Calu3 (cell line): ENCODE measurements at regions not wholly inside any gene's neighbourhood (a gene's known extent, or its start where the extent isn't known, plus 50 kb on each side); places are given as distances from the start of the nearest gene placed in this dataset.

Experiments
- BruUV-seq: library from RNA; stranded (reverse); fragments of 400-500 nt; replicated peaks from 2 replicates; lab custom pipeline; 2021; lab: Mats Ljungman, UMichigan
- CTCF ChIA-PET: fragments of 300-600 bp; sonication (Branson Sonifier 250); formaldehyde crosslinking; loops from one replicate; lab custom pipeline; 2022; ENCODE audit warnings: antibody characterized with exemption; lab: Charles Lee
- DNase-seq: peaks from one replicate; pipeline ENCODE4 v3.0.0; 2022
- H3K27ac Mint-ChIP-seq: one replicate; pipeline ENCODE4 v1.8.0; 2022; ENCODE audit warnings: mixed read lengths; ENCODE audit not compliant: unreplicated experiment
- H3K27me3 Mint-ChIP-seq: one replicate; pipeline ENCODE4 v1.8.0; 2022; ENCODE audit warnings: mixed read lengths; ENCODE audit not compliant: unreplicated experiment
- H3K36me3 Mint-ChIP-seq: one replicate; pipeline ENCODE4 v1.8.0; 2022; ENCODE audit warnings: mild to moderate bottlenecking, moderate library complexity, mixed read lengths; ENCODE audit not compliant: insufficient read depth, unreplicated experiment
- H3K4me1 Mint-ChIP-seq: one replicate; pipeline ENCODE4 v1.8.0; 2022; ENCODE audit warnings: mild to moderate bottlenecking, low read depth, mixed read lengths; ENCODE audit not compliant: unreplicated experiment
- H3K4me3 Mint-ChIP-seq: one replicate; pipeline ENCODE4 v1.8.0; 2022; ENCODE audit warnings: mild to moderate bottlenecking, low read depth, moderate library complexity, mixed read lengths; ENCODE audit not compliant: unreplicated experiment
- H3K9me3 Mint-ChIP-seq: one replicate; pipeline ENCODE4 v1.8.0; 2022; ENCODE audit warnings: low read depth, mixed read lengths; ENCODE audit not compliant: unreplicated experiment
- CTCF ChIP-seq: fragments of 200-600 bp; IDR thresholded peaks from one replicate; pipeline ENCODE4 v1.8.0; 2022; ENCODE audit warnings: antibody characterized with exemption; ENCODE audit not compliant: unreplicated experiment
- intact Hi-C: fragments of 100-400 bp; cut with micrococcal nuclease; formaldehyde crosslinking; loops from one replicate; pipeline ENCODE4 v1.10.0; 2022; ENCODE audit not compliant: unreplicated experiment

- no TSS peak for BruUV-seq
- Mint-ChIP-seq H3K27me3 (no peaks in the 10 kb centered on the region), H3K27ac (no peak overlapping the region), H3K9me3 (peaks cover 3% of the 10 kb centered on the region), H3K4me1 (peaks cover 10% of the 10 kb centered on the region), H3K4me3 (no peak overlapping the region), H3K36me3 (no peaks in the 10 kb centered on the region)
- TF ChIP-seq CTCF: no peak
- no peak for DNase-seq
- intact Hi-C loops: no loop called here
- CTCF ChIA-PET: interaction anchor here (1.2 to 1.4 kb wide), 2 partner anchors 45 to 78 kb away, joined by 3 to 4 read pairs; no protein-coding TSS in a partner anchor
Observed at GRCh38 chr6:43901733-43902230, 131.8 kb downstream of the VEGFA start.

GRCh38 chr6:43900916-43901732 lies 131.1 kb downstream of the VEGFA start:
- Mint-ChIP-seq H3K27me3 (no peaks in the 10 kb centered on the region), H3K36me3 (no peaks in the 10 kb centered on the region), H3K27ac (no peak overlapping the region), H3K9me3 (peaks cover 3% of the 10 kb centered on the region), H3K4me3 (no peak overlapping the region), H3K4me1 (peaks cover 10% of the 10 kb centered on the region)
- no peak for TF ChIP-seq CTCF
- BruUV-seq: no TSS peak
- CTCF ChIA-PET: interaction anchor here (0.6 to 1.4 kb wide), 5 partner anchors 10 to 126 kb away, joined by 3 to 4 read pairs (median 3); no protein-coding TSS in a partner anchor
- intact Hi-C loops: no loop called here
- DNase-seq: no peak

- CTCF ChIA-PET: interaction anchor here (0.6 to 1.2 kb wide), 4 partner anchors 10 to 126 kb away, joined by 3 read pairs; no protein-coding TSS in a partner anchor
- no peak for DNase-seq
- peaks cover 10% of the 10 kb centered on the region for H3K4me1 Mint-ChIP-seq
Observed at GRCh38 chr6:43900560-43900915, 130.5 kb downstream of the VEGFA start.

GRCh38 chr6:43899830-43900229 lies 129.8 kb downstream of the VEGFA start:
- no peak for TF ChIP-seq CTCF
- H3K27ac Mint-ChIP-seq: no peak overlapping the region
- H3K9me3 Mint-ChIP-seq: peaks cover 1% of the 10 kb centered on the region
- no TSS peak for BruUV-seq
- intact Hi-C loops: no loop called here
- H3K4me1 Mint-ChIP-seq: peaks cover 5% of the 10 kb centered on the region
- CTCF ChIA-PET: interaction anchor here (1.2 kb wide), 1 partner anchor 16 kb away, joined by 3 read pairs; no protein-coding TSS in a partner anchor
- H3K4me3 Mint-ChIP-seq: no peak overlapping the region
- H3K27me3 Mint-ChIP-seq: no peaks in the 10 kb centered on the region
- no peaks in the 10 kb centered on the region for H3K36me3 Mint-ChIP-seq
- DNase-seq: no peak

More at GRCh38 chr6:43900560-43900915, 130.5 kb downstream of the VEGFA start:
- H3K4me3 Mint-ChIP-seq: no peak overlapping the region
- H3K9me3 Mint-ChIP-seq: peaks cover 3% of the 10 kb centered on the region
- H3K36me3 Mint-ChIP-seq: no peaks in the 10 kb centered on the region
- no peak for TF ChIP-seq CTCF
- no peaks in the 10 kb centered on the region for H3K27me3 Mint-ChIP-seq
- intact Hi-C loops: no loop called here
- H3K27ac Mint-ChIP-seq: no peak overlapping the region
- BruUV-seq: no TSS peak
